Upper lobe of left lung (tissue), 6 donors: ENCODE measurements at regions not wholly inside any gene's neighbourhood (a gene's known extent, or its start where the extent isn't known, plus 50 kb on each side); places are given as distances from the start of the nearest gene placed in this dataset.

ENCODE experiments used
- ATAC-seq, 2 donors: fragments of 200-7000 bp; cut with Tn5 transposase; one replicate each; pipeline ENCODE4 v1.9.1; 2022; ENCODE audit warnings: mild to moderate bottlenecking in 2 of 2, moderate library complexity in 2 of 2; ENCODE audit not compliant: low FRiP score in 2 of 2
- DNase-seq, 2 donors: peaks; one replicate each; pipeline ENCODE4 v3.0.0-alpha.2; 2019 to 2020
- H3K27ac ChIP-seq, 4 donors: fragments of 200-600 bp; sonication (generic); one replicate each; pipeline ENCODE4 v1.5.1; 2016 to 2019
- H3K27me3 ChIP-seq, 4 donors: fragments of 200-600 bp; sonication (generic); one replicate each; pipeline ENCODE4 v1.5.1; 2017 to 2019
- H3K36me3 ChIP-seq, 4 donors: fragments of 200-600 bp; sonication (generic); one replicate each; pipeline ENCODE4 v1.5.1; 2016 to 2019
- H3K4me1 ChIP-seq, 4 donors: fragments of 200-600 bp; sonication (generic); one replicate each; pipeline ENCODE4 v1.5.1; 2018 to 2019
- H3K4me3 ChIP-seq, 4 donors: fragments of 200-600 bp; sonication (generic); one replicate each; pipeline ENCODE4 v1.5.1; 2017 to 2019; ENCODE audit warnings: mild to moderate bottlenecking in 2 of 4, moderate library complexity in 1 of 4
- H3K9me3 ChIP-seq, 4 donors: fragments of 200-600 bp; sonication (generic); one replicate each; pipeline ENCODE4 v1.5.1; 2018 to 2019
- CTCF ChIP-seq, 6 experiments: fragments of 450-650 bp in 4 of 6; fragments of 200-600 bp in 2 of 6; sonication (generic) in 2 of 6; IDR thresholded peaks; one replicate each; pipeline ENCODE4 v1.5.1; 2016 to 2019; ENCODE audit warnings: antibody characterized with exemption in 6 of 6
- EP300 ChIP-seq, 4 donors: sonication (generic); formaldehyde crosslinking; IDR thresholded peaks; one replicate each; pipeline ENCODE4 v1.5.1; 2017; ENCODE audit warnings: antibody characterized with exemption in 4 of 4, control low read depth in 2 of 4
- POLR2A ChIP-seq, 4 donors: fragments of 450-650 bp; IDR thresholded peaks; one replicate each; pipeline ENCODE4 v1.5.1; 2016 to 2017; ENCODE audit warnings: antibody characterized with exemption in 4 of 4, mild to moderate bottlenecking in 2 of 4
- POLR2AphosphoS5 ChIP-seq, 2 donors: sonication (generic); formaldehyde crosslinking; IDR thresholded peaks; one replicate each; pipeline ENCODE4 v1.5.1; 2017; ENCODE audit warnings: antibody characterized with exemption in 2 of 2
- WGBS, 2 donors: methylation state at CpG; one replicate each; pipeline ENCODE4 v1.1.5; 2017 to 2018; 5-methylcytosine and 5-hydroxymethylcytosine counted together
- donor health status: DM: no; HTN: no; CAD: no; lungs with moderate emphysema.
- donor health status: DM: no; HTN: yes; CAD: no; lungs with severe emphysema.

GRCh38 chr14:29321646-29322045 lies 555.1 kb downstream of the FOXG1 start:
- no peak overlapping the region for H3K27ac ChIP-seq
- H3K27me3 ChIP-seq, result no peaks in the 10 kb centered on the region
- no peak overlapping the region for H3K4me3 ChIP-seq
- no peak for ATAC-seq
- no peaks in the 10 kb centered on the region for H3K4me1 ChIP-seq
- H3K9me3 ChIP-seq, result no peaks in the 10 kb centered on the region
- no peaks in the 10 kb centered on the region for H3K36me3 ChIP-seq
- TF ChIP-seq POLR2A (IDR thresholded peaks at IDR 0.05), result no peak
- no peak for TF ChIP-seq POLR2AphosphoS5 (IDR thresholded peaks at IDR 0.05)
- TF ChIP-seq EP300 (IDR thresholded peaks at IDR 0.05), result no peak
- TF ChIP-seq CTCF (IDR thresholded peaks at IDR 0.05), result no peak
- DNase-seq, result no peak

- 84 to 87% methylated on average over 3 of the region's 3 CpGs for WGBS, 2 donors
- no peak for ATAC-seq
Measured at GRCh38 chr14:29339494-29340172, 573.0 kb downstream of the FOXG1 start.

GRCh38 chr14:29348504-29348903 lies 579.1 kb downstream of the PRKD1 start:
- DNase-seq (no peak), ATAC-seq (no peak)
- H3K9me3 ChIP-seq, result no peaks in the 10 kb centered on the region
- TF ChIP-seq EP300 (IDR thresholded peaks at IDR 0.05) (no peak), POLR2AphosphoS5 (IDR thresholded peaks at IDR 0.05) (no peak), CTCF (IDR thresholded peaks at IDR 0.05) (no peak), POLR2A (IDR thresholded peaks at IDR 0.05) (no peak)
- no peak overlapping the region for H3K4me3 ChIP-seq
- no peaks in the 10 kb centered on the region for H3K27me3 ChIP-seq
- H3K27ac ChIP-seq, result no peak overlapping the region
- H3K4me1 ChIP-seq, result no peaks in the 10 kb centered on the region
- no peaks in the 10 kb centered on the region for H3K36me3 ChIP-seq
- WGBS, 2 donors, result 68 to 69% methylated on average over 1 of the region's 1 CpG

More at GRCh38 chr14:29339494-29340172, 573.0 kb downstream of the FOXG1 start:
- no peak for TF ChIP-seq EP300 (IDR thresholded peaks at IDR 0.05)
- no peak for TF ChIP-seq POLR2AphosphoS5 (IDR thresholded peaks at IDR 0.05)
- no peak for TF ChIP-seq CTCF (IDR thresholded peaks at IDR 0.05)
- no peak for TF ChIP-seq POLR2A (IDR thresholded peaks at IDR 0.05)
- Histone ChIP-seq H3K36me3 (no peaks in the 10 kb centered on the region), H3K27me3 (no peaks in the 10 kb centered on the region), H3K4me3 (no peak overlapping the region), H3K4me1 (no peaks in the 10 kb centered on the region), H3K27ac (no peak overlapping the region), H3K9me3 (no peaks in the 10 kb centered on the region)
- DNase-seq, result no peak

- H3K36me3 ChIP-seq, result no peaks in the 10 kb centered on the region
- no peaks in the 10 kb centered on the region for H3K27me3 ChIP-seq
- H3K9me3 ChIP-seq, result no peaks in the 10 kb centered on the region
- no peaks in the 10 kb centered on the region for H3K4me1 ChIP-seq
- no peak for TF ChIP-seq EP300 (IDR thresholded peaks at IDR 0.05)
- TF ChIP-seq CTCF (IDR thresholded peaks at IDR 0.05), result no peak
- no peak for TF ChIP-seq POLR2A (IDR thresholded peaks at IDR 0.05)
- no peak for TF ChIP-seq POLR2AphosphoS5 (IDR thresholded peaks at IDR 0.05)
- no peak overlapping the region for H3K4me3 ChIP-seq
- no peak for DNase-seq
- no peak overlapping the region for H3K27ac ChIP-seq
- 70 to 72% methylated on average over 3 of the region's 3 CpGs for WGBS, 2 donors
- ATAC-seq, result no peak
Measured at GRCh38 chr14:29350496-29350895, 577.2 kb downstream of the PRKD1 start.
